DND-41 (cell line): ENCODE measurements at regions not wholly inside any gene's neighbourhood (a gene's known extent, or its start where the extent isn't known, plus 50 kb on each side); places are given as distances from the start of the nearest gene placed in this dataset.

Source experiments
- ATAC-seq: fragments of 200-7000 bp; cut with Tn5 transposase; 3 replicates; pipeline ENCODE4 v1.9.1; 2021; ENCODE audit warnings: low read depth; ENCODE audit not compliant: insufficient read depth
- DNase-seq: peaks from one replicate; pipeline ENCODE4 v3.0.0-alpha.2; 2020
- H2AFZ ChIP-seq: 2 replicates; pipeline ENCODE4 v1.6.0; 2012; ENCODE audit warnings: low read depth, low read length
- H3K27ac ChIP-seq: 2 replicates; pipeline ENCODE4 v1.5.1; 2012; ENCODE audit warnings: low read length, inconsistent platforms
- H3K27me3 ChIP-seq: fragments of 200-600 bp; sonication (generic); 2 replicates; pipeline ENCODE4 v1.6.0; 2012; ENCODE audit warnings: low read length, mild to moderate bottlenecking, inconsistent platforms; ENCODE audit not compliant: insufficient read depth, poor library complexity
- H3K36me3 ChIP-seq: 2 replicates; pipeline ENCODE4 v1.5.1; 2012; ENCODE audit warnings: low read length, inconsistent platforms; ENCODE audit not compliant: insufficient read depth
- H3K4me1 ChIP-seq: 2 replicates; pipeline ENCODE4 v1.5.1; 2012; ENCODE audit warnings: mild to moderate bottlenecking, low read length; ENCODE audit not compliant: insufficient read depth
- H3K4me2 ChIP-seq: 2 replicates; pipeline ENCODE4 v1.6.0; 2012; ENCODE audit warnings: mild to moderate bottlenecking, moderate library complexity, low read length, inconsistent platforms; ENCODE audit not compliant: insufficient read depth
- H3K4me3 ChIP-seq, 2 experiments: fragments of 200-600 bp in 1 of 2; shearing (Covaris generic) in 1 of 2; 2 replicates each; pipeline ENCODE4 v1.5.1; 2012 to 2016; ENCODE audit warnings: inconsistent platforms in 2 of 2, low read length in 2 of 2, mild to moderate bottlenecking in 2 of 2, low read depth in 1 of 2, moderate library complexity in 1 of 2
- H3K79me2 ChIP-seq: 2 replicates; pipeline ENCODE4 v1.6.0; 2012; ENCODE audit warnings: low read length, inconsistent platforms; ENCODE audit not compliant: insufficient read depth
- H3K9ac ChIP-seq: 2 replicates; pipeline ENCODE4 v1.6.0; 2012; ENCODE audit warnings: low read depth, mild to moderate bottlenecking, inconsistent platforms, low read length, moderate library complexity
- H3K9me3 ChIP-seq: 2 replicates; pipeline ENCODE4 v1.5.1; 2012; ENCODE audit warnings: low read length, moderate library complexity, mild to moderate bottlenecking, inconsistent platforms; ENCODE audit not compliant: insufficient read depth, severe bottlenecking
- H4K20me1 ChIP-seq: 2 replicates; pipeline ENCODE4 v1.6.0; 2012; ENCODE audit warnings: low read length; ENCODE audit not compliant: insufficient read depth
- CTCF ChIP-seq: IDR thresholded peaks from 2 replicates; pipeline ENCODE4 v1.5.1; 2012; ENCODE audit warnings: borderline replicate concordance, low read length, moderate library complexity, mild to moderate bottlenecking; ENCODE audit not compliant: poor library complexity, severe bottlenecking; ENCODE audit errors: extremely low read depth
- EZH2 ChIP-seq: IDR thresholded peaks from 3 replicates; pipeline ENCODE4 v1.6.1; 2012; ENCODE audit warnings: borderline replicate concordance, low read depth, mild to moderate bottlenecking, moderate library complexity, low read length, inconsistent platforms; ENCODE audit not compliant: severe bottlenecking

GRCh38 chr10:56745490-56745889 lies 384.4 kb upstream of the ZWINT start:
- H3K36me3 ChIP-seq: no peaks in the 10 kb centered on the region
- TF ChIP-seq EZH2: no peak
- no peak for TF ChIP-seq CTCF
- no peak overlapping the region for H3K4me3 ChIP-seq
- H3K9ac ChIP-seq: no peak overlapping the region
- H4K20me1 ChIP-seq: no peaks in the 10 kb centered on the region
- H3K9me3 ChIP-seq: no peaks in the 10 kb centered on the region
- no peak overlapping the region for H3K4me2 ChIP-seq
- H3K27me3 ChIP-seq: no peaks in the 10 kb centered on the region
- H3K27ac ChIP-seq: no peak overlapping the region
- H2AFZ ChIP-seq: no peak overlapping the region
- no peaks in the 10 kb centered on the region for H3K79me2 ChIP-seq
- no peaks in the 10 kb centered on the region for H3K4me1 ChIP-seq
- ATAC-seq (no peak), DNase-seq (no peak)

- Histone ChIP-seq H2AFZ (no peak overlapping the region), H4K20me1 (no peaks in the 10 kb centered on the region), H3K4me2 (no peak overlapping the region), H3K27me3 (no peaks in the 10 kb centered on the region), H3K4me1 (no peaks in the 10 kb centered on the region), H3K36me3 (no peaks in the 10 kb centered on the region), H3K79me2 (no peaks in the 10 kb centered on the region), H3K4me3 (no peak overlapping the region), H3K9ac (no peak overlapping the region), H3K9me3 (no peaks in the 10 kb centered on the region), H3K27ac (no peak overlapping the region)
- TF ChIP-seq CTCF (no peak), EZH2 (no peak)
- no peak for DNase-seq
- no peak for ATAC-seq
Observed at GRCh38 chr10:56728349-56728748, 367.3 kb upstream of the ZWINT start.

- no peak overlapping the region for H3K4me3 ChIP-seq
- no peak overlapping the region for H3K9ac ChIP-seq
- H3K27ac ChIP-seq: no peak overlapping the region
- no peaks in the 10 kb centered on the region for H4K20me1 ChIP-seq
- no peak for DNase-seq
- TF ChIP-seq EZH2 (no peak), CTCF (no peak)
- no peaks in the 10 kb centered on the region for H3K4me1 ChIP-seq
- no peaks in the 10 kb centered on the region for H3K9me3 ChIP-seq
- no peak overlapping the region for H2AFZ ChIP-seq
- no peaks in the 10 kb centered on the region for H3K27me3 ChIP-seq
- H3K36me3 ChIP-seq: no peaks in the 10 kb centered on the region
- H3K79me2 ChIP-seq: no peaks in the 10 kb centered on the region
- H3K4me2 ChIP-seq: no peak overlapping the region
- ATAC-seq: no peak
Observed at GRCh38 chr10:56722912-56723311, 361.9 kb upstream of the ZWINT start.

GRCh38 chr10:56715262-56715661 lies 354.2 kb upstream of the ZWINT start:
- Histone ChIP-seq H3K9me3 (no peaks in the 10 kb centered on the region), H3K4me1 (no peaks in the 10 kb centered on the region), H2AFZ (no peak overlapping the region), H3K4me3 (no peak overlapping the region), H3K9ac (no peak overlapping the region), H3K27me3 (no peaks in the 10 kb centered on the region), H3K4me2 (no peak overlapping the region), H3K36me3 (no peaks in the 10 kb centered on the region), H4K20me1 (no peaks in the 10 kb centered on the region), H3K79me2 (no peaks in the 10 kb centered on the region), H3K27ac (no peak overlapping the region)
- DNase-seq (no peak), ATAC-seq (no peak)
- TF ChIP-seq CTCF (no peak), EZH2 (no peak)
